HCT116 (cell line): ENCODE measurements at regions not wholly inside any gene's neighbourhood (a gene's known extent, or its start where the extent isn't known, plus 50 kb on each side); places are given as distances from the start of the nearest gene placed in this dataset.

ENCODE experiments used
- ATAC-seq: fragments of 200-7000 bp; cut with Tn5 transposase; 2 replicates; pipeline ENCODE4 v1.9.1; 2020; ENCODE audit warnings: mild to moderate bottlenecking, moderate library complexity
- BruUV-seq: library from RNA; stranded (reverse); fragments of 400-500 nt; replicated peaks from 2 replicates; lab custom pipeline; 2021; lab: Mats Ljungman, UMichigan
- CTCF ChIA-PET: fragments of 300-600 bp; sonication (Branson Sonifier 250); formaldehyde crosslinking; loops from one replicate; lab custom pipeline; 2021; ENCODE audit warnings: antibody characterized with exemption; lab: Charles Lee
- POLR2A ChIA-PET: fragments of 300-600, 350-600 bp; sonication (Branson Sonifier 250); formaldehyde crosslinking; loops from one replicate; lab custom pipeline; 2021; ENCODE audit warnings: antibody characterized with exemption; lab: Charles Lee
- RAD21 ChIA-PET, 2 experiments: fragments of 300-600 bp; sonication (Branson Sonifier 250); formaldehyde crosslinking; loops; one replicate each; lab custom pipeline; 2023; ENCODE audit warnings: low total read pairs in 2 of 2; ENCODE audit not compliant: uncharacterized antibody in 2 of 2, unreplicated experiment in 2 of 2, low non-redundant PET in 1 of 2; lab: Charles Lee
- DNase-seq: peaks from one replicate; pipeline ENCODE4 v3.0.0-alpha.2; 2010; ENCODE audit warnings: low read depth, low spot score
- H2AFZ ChIP-seq: fragments of 200-600 bp; shearing (Covaris generic), sonication (generic); 2 replicates; pipeline ENCODE4 v1.6.1; 2017; ENCODE audit warnings: low read depth, mixed run types, mixed read lengths, antibody characterized with exemption, low read length; ENCODE audit not compliant: poor library complexity, severe bottlenecking
- H3K27ac ChIP-seq: 2 replicates; pipeline ENCODE4 v1.5.1; 2012; ENCODE audit warnings: low read depth, low read length
- H3K27me3 ChIP-seq: fragments of 200-600 bp; sonication (generic); 2 replicates; pipeline ENCODE4 v1.6.1; 2016; ENCODE audit warnings: mixed run types, low read length, mixed read lengths; ENCODE audit not compliant: insufficient read depth
- H3K36me3 ChIP-seq, 2 experiments: fragments of 200-500 bp in 1 of 2; fragments of 200-600 bp in 1 of 2; sonication (Bioruptor generic) in 1 of 2; sonication (generic) in 1 of 2; 2 replicates each; pipeline versions ENCODE4 v1.5.1 to v1.6.1; 2014 to 2016; ENCODE audit warnings: low read length in 2 of 2, inconsistent platforms in 1 of 2, mixed read lengths in 1 of 2, mixed run types in 1 of 2; ENCODE audit not compliant: insufficient read depth in 2 of 2, control insufficient read depth in 1 of 2
- H3K4me1 ChIP-seq, 2 experiments: fragments of 200-600 bp in 1 of 2; sonication (generic) in 1 of 2; 2 replicates each; pipeline versions ENCODE4 v1.5.1 to v1.6.1; 2012 to 2017; ENCODE audit warnings: low read length in 2 of 2, inconsistent platforms in 1 of 2, mild to moderate bottlenecking in 1 of 2, mixed read lengths in 1 of 2, mixed run types in 1 of 2, moderate library complexity in 1 of 2; ENCODE audit not compliant: insufficient read depth in 2 of 2, control insufficient read depth in 1 of 2
- H3K4me2 ChIP-seq: fragments of 200-600 bp; sonication (generic); 2 replicates; pipeline ENCODE4 v1.6.1; 2017; ENCODE audit warnings: mixed run types, low read length, mixed read lengths
- H3K4me3 ChIP-seq, 2 experiments: fragments of 200-600 bp in 1 of 2; sonication (generic) in 1 of 2; replicated peaks in 1 of 2; 2 replicates each; pipeline ENCODE4 v1.5.1; 2011 to 2016; ENCODE audit warnings: low read length in 2 of 2, control low read depth in 1 of 2, low read depth in 1 of 2, mild to moderate bottlenecking in 1 of 2, mixed read lengths in 1 of 2, mixed run types in 1 of 2
- H3K79me2 ChIP-seq: fragments of 200-600 bp; sonication (generic); 2 replicates; pipeline ENCODE4 v1.6.1; 2017; ENCODE audit warnings: mild to moderate bottlenecking, mixed run types, low read length, moderate library complexity, mixed read lengths; ENCODE audit not compliant: insufficient read depth
- H3K9ac ChIP-seq: fragments of 200-600 bp; sonication (generic); 2 replicates; pipeline ENCODE4 v1.6.1; 2016; ENCODE audit warnings: low read length, mixed read lengths
- H3K9me2 ChIP-seq: fragments of 200-600 bp; sonication (generic), shearing (Covaris generic); 2 replicates; pipeline ENCODE4 v1.6.1; 2017; ENCODE audit warnings: mixed run types, mild to moderate bottlenecking, moderate library complexity; ENCODE audit not compliant: insufficient read depth
- H3K9me3 ChIP-seq, 2 experiments: fragments of 200-500 bp in 1 of 2; fragments of 200-600 bp in 1 of 2; sonication (Bioruptor generic) in 1 of 2; sonication (generic) in 1 of 2; 2 replicates each; pipeline ENCODE4 v1.6.1; 2014 to 2017; ENCODE audit warnings: low read length in 2 of 2, mixed read lengths in 2 of 2, inconsistent platforms in 1 of 2, low read depth in 1 of 2, mild to moderate bottlenecking in 1 of 2, mixed run types in 1 of 2, moderate library complexity in 1 of 2; ENCODE audit not compliant: control insufficient read depth in 1 of 2, insufficient read depth in 1 of 2
- H4K20me1 ChIP-seq: fragments of 200-600 bp; sonication (generic), shearing (Covaris generic); 2 replicates; pipeline ENCODE4 v1.6.1; 2017; ENCODE audit warnings: mixed run types, mild to moderate bottlenecking, moderate library complexity; ENCODE audit not compliant: insufficient read depth
- CBX3 ChIP-seq: IDR thresholded peaks from 2 replicates; pipeline ENCODE4 v1.6.1; 2012; ENCODE audit warnings: low read depth
- CEBPB ChIP-seq: IDR thresholded peaks from 2 replicates; pipeline ENCODE4 v1.6.1; 2012; ENCODE audit warnings: low read depth
- EGR1 ChIP-seq: IDR thresholded peaks from 2 replicates; pipeline ENCODE4 v1.6.1; 2012; ENCODE audit warnings: low read depth
- MAX ChIP-seq: IDR thresholded peaks from 2 replicates; pipeline ENCODE4 v1.6.1; 2012
- POLR2A ChIP-seq: IDR thresholded peaks from 2 replicates; pipeline ENCODE4 v1.7.0; 2011; ENCODE audit warnings: borderline replicate concordance; ENCODE audit not compliant: insufficient read depth, insufficient read length; ENCODE audit errors: extremely low read depth
- YY1 ChIP-seq: IDR thresholded peaks from 2 replicates; pipeline ENCODE4 v1.6.1; 2011; ENCODE audit warnings: low read length, low read depth, moderate library complexity, mild to moderate bottlenecking; ENCODE audit not compliant: insufficient replicate concordance; ENCODE audit errors: extremely low read depth
- ZBTB33 ChIP-seq: IDR thresholded peaks from 2 replicates; pipeline ENCODE4 v1.6.1; 2011; ENCODE audit warnings: mild to moderate bottlenecking, low read length, moderate library complexity; ENCODE audit not compliant: insufficient replicate concordance; ENCODE audit errors: extremely low read depth
- ZFX ChIP-seq: fragments of 450-650 bp; IDR thresholded peaks from 2 replicates; pipeline ENCODE4 v1.6.1; 2017
- ZNF274 ChIP-seq: fragments of 200-500 bp; sonication (Bioruptor generic); IDR thresholded peaks from 2 replicates; pipeline ENCODE4 v1.6.1; 2014; ENCODE audit warnings: mild to moderate bottlenecking, low read depth, low read length, inconsistent platforms
- intact Hi-C: fragments of 100-400 bp; cut with micrococcal nuclease; formaldehyde crosslinking; loops from 2 replicates; pipeline ENCODE4 v1.10.0; 2022

DNA sequence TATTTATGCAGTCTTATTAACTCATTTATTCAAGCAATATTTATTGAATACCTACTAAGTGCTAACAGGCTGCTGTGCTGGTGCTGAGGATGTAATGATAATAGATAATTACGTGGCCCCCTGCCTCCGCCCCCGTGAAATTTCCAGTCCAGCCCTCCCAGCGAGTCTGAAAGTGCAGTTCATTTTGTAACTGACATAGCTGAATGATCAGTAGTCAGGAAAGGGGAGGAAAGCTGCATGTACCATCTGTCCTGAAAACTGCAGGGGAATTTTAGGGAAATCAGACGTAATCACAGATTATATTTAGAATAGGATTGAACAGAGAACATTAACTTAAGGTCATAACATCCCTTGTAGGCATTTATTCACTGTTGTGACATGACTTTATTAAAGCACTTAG lies 736.8 kb downstream of the MCTP2 start:
- H3K9me3 ChIP-seq, result no peaks in the 10 kb centered on the region

More for the DNA sequence above, 736.8 kb downstream of the MCTP2 start:
- no peaks in the 10 kb centered on the region for H3K27me3 ChIP-seq
- H3K9me2 ChIP-seq, result no peaks in the 10 kb centered on the region
- no peak for DNase-seq
- no peak overlapping the region for H2AFZ ChIP-seq
- H3K4me1 ChIP-seq, result no peaks in the 10 kb centered on the region
- TF ChIP-seq MAX (no peak), ZBTB33 (no peak), POLR2A (no peak), EGR1 (no peak), ZNF274 (no peak), ZFX (no peak), CEBPB (no peak), YY1 (no peak), CBX3 (no peak)
- TF ChIP-seq, all 23 proteins: peak for 0
- ChIA-PET POLR2A (no interaction called here), CTCF (no interaction called here), RAD21 (no interaction called here)
- Histone ChIP-seq H3K27ac (no peak overlapping the region), H4K20me1 (no peaks in the 10 kb centered on the region), H3K9ac (no peak overlapping the region), H3K4me3 (no peak overlapping the region), H3K4me2 (no peak overlapping the region), H3K36me3 (no peaks in the 10 kb centered on the region), H3K79me2 (no peaks in the 10 kb centered on the region)
- no peak for ATAC-seq
- BruUV-seq, result no TSS peak
- intact Hi-C loops, result no loop called here
